GM19238 (cell line): ENCODE measurements at regions not wholly inside any gene's neighbourhood (a gene's known extent, or its start where the extent isn't known, plus 50 kb on each side); places are given as distances from the start of the nearest gene placed in this dataset.
A peak's percentile ranks its signal among the peaks of the same experiment; 100 is the strongest.
"Not testable (repeated sequence)": the region's sequence is repeated elsewhere in the genome, so short reads cannot be mapped to it uniquely, and the experiment has no call there.

ENCODE experiments used
- DNase-seq: peaks from one replicate; pipeline ENCODE4 v3.0.0; 2011; ENCODE audit warnings: low spot score; ENCODE audit not compliant: insufficient read length

GRCh38 chr3:124043023-124043422, 51.1 kb upstream of the ROPN1 start:
- no peak for DNase-seq

DNA sequence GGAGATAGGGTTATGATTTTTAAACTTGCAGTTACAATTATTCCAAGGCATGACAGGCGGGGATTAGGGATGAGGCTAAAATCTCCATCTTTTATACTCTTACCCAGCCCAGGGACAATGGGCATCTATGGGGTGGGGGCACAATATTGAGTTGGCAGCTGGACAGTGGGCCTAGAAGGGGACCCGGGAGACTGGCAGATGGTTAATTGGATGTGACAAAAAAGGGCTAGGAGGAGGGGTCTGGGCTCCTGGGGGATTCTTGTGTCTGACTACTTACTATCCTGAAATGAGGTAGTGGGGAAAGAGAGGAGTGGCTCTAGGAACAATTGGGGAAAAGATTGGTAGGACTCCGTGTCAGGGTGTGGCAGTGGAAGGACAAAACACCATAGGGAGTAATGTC, 53.0 kb upstream of the ROPN1 start:
- no peak for DNase-seq

DNA sequence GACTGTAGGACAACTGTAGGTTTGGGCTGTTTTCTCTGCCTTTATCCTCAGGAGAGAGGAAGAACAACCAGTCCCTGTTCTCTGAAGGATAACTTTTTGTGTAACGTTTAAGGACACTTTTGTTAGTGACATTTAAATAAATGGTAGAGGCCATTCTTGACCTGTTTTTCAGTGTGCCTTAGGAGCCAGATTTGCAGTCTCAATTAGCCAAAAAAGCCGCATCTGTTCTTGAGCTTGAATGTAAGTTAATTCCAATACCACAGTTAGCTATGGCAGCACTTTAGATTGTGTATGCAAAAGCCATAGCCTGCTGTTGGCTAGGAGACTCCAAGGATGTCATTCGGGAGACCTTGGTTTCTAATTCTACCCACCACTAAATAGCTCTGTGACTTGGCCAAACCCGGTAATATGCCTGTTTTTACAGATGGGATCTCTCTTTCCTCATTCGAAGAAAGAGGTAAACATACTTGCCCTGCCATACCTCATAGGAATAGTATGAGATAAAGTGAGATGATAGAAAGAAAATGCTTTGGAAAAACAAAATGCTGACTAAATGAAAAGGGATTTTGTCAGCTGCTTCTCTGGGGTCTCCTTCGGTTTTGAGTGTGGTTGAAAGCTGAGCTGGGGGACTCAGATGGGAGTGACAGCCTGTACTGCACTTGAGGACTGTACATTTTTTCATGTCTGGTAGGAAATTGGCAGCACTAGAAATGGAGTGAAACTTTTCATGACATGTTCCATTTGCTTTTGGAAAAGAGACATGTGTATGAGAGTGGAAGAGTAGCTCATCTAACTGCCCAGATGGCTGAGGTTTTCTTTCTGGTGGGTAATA, 57.3 kb upstream of the ROPN1 start:
- DNase-seq: no peak

DNA sequence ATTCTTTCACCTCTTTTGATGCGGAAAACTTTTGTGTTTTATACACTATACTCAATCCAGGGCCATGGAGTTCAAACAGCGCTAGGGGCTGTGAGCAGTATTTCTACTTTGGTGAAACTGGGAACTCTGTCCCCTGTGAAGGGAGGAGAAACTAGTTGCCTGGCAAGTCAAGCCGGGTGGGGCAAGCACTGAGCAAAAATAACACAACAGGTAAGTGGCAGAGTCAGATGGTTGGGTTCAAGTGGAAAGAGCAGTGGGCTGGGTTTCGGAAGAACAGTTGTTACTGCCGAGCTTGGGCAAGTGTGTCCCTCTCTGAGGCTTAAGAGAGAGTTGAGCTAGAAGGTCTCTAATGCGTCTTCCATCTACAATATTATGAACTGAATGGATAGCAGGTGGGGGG, 59.7 kb upstream of the ROPN1 start:
- no peak for DNase-seq

GRCh38 chr3:124053871-124054270, 61.9 kb upstream of the ROPN1 start:
- DNase-seq: no peak

DNA sequence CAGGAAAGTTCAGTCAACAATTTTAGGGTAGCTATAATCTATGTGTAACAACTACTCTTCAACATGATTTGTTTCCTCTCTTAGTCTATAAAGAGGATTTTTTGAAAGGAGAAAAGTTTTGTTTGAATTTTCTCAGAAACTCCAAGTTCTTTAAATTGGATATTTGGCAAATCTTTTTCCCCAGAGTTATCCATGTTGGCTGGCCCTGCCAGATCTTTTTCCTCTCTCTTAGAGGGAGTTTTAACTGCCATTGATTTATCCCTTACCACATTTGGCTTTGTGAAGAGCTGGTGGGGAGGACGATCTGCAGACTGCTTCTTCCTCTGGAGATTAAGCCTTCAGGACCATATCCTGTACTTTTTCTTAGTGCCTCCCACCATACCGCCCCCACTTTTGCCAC, 64.9 kb upstream of the ROPN1 start:
- DNase-seq: no peak

GRCh38 chr3:124057420-124057819, 65.5 kb upstream of the ROPN1 start:
- no peak for DNase-seq

GRCh38 chr3:124059580-124059979, 67.7 kb upstream of the ROPN1 start:
- DNase-seq: no peak

GRCh38 chr3:124063197-124063909, 71.4 kb upstream of the ROPN1 start:
- DNase-seq: no peak

- DNase-seq: no peak
Observed at GRCh38 chr3:124064050-124064449, 72.1 kb upstream of the ROPN1 start.

- DNase-seq: not testable (repeated sequence)
Observed at GRCh38 chr3:124066543-124066942, 74.6 kb upstream of the ROPN1 start.

- not testable (repeated sequence) for DNase-seq
Observed at GRCh38 chr3:124069706-124070105, 77.8 kb upstream of the ROPN1 start.

- not testable (repeated sequence) for DNase-seq
Observed at GRCh38 chr3:124075090-124075489, 83.2 kb upstream of the ROPN1 start.

DNA sequence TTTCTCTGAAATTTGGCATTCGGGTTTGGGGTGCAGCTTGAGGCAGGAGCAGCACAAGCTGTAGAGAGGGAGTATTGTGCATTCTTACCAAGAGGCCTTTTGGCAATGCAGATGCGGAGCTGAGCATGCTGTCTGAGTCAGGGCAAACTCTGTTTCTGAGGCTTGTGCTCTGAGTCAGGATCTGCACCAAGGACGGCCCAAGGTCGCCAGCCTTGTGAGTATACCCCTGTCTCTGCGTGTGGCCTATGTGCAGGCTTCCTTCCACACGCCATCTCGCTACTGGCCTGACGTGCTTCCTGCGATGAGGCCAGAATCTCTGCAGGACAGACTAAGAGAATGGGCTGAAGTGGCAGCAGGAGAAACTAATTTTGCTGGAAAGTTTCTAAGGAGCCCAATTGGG, 83.8 kb upstream of the ROPN1 start:
- DNase-seq: no peak

GRCh38 chr3:124076235-124076634, 84.3 kb upstream of the ROPN1 start:
- no peak for DNase-seq

- DNase-seq: peak; percentile 9
Observed at GRCh38 chr3:124078953-124079911, 87.3 kb upstream of the ROPN1 start.

DNA sequence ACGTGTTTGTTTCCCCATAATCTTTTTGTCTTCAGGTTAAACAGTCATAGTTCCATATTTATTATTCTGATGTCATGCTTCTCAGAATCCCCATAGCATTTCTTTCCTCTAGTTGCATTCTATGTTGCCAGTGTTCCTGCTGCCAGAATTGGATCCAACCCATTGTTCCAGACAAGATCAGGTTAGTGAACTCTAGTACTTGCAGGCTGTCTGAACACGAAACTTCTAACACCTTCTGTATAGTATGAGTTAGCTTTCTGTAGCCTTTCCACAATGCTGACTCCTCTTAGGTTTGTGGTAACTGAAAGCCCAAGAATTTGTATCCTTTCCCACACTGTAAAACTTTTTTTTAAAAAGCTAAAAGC, 88.0 kb upstream of the ROPN1 start:
- DNase-seq: no peak

DNA sequence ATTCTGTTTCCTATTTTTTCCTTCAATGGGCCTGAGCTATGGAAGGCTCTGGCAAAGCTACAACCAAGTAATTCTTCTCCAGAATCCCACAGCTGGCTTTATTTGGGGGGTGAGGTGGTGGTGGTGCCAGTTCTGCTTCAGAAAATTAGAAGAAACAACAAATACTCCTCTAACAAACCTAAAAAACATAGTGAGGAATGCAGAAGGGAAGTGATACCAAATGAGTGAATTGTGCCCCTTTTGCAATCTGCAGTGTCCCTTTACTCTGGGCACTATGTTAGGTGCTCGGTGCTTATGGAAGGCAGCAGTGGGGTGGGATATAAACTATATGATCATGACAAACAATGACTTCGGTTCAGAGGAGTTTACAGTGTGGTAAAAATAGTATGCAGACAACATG, 90.4 kb upstream of the ROPN1 start:
- no peak for DNase-seq

DNA sequence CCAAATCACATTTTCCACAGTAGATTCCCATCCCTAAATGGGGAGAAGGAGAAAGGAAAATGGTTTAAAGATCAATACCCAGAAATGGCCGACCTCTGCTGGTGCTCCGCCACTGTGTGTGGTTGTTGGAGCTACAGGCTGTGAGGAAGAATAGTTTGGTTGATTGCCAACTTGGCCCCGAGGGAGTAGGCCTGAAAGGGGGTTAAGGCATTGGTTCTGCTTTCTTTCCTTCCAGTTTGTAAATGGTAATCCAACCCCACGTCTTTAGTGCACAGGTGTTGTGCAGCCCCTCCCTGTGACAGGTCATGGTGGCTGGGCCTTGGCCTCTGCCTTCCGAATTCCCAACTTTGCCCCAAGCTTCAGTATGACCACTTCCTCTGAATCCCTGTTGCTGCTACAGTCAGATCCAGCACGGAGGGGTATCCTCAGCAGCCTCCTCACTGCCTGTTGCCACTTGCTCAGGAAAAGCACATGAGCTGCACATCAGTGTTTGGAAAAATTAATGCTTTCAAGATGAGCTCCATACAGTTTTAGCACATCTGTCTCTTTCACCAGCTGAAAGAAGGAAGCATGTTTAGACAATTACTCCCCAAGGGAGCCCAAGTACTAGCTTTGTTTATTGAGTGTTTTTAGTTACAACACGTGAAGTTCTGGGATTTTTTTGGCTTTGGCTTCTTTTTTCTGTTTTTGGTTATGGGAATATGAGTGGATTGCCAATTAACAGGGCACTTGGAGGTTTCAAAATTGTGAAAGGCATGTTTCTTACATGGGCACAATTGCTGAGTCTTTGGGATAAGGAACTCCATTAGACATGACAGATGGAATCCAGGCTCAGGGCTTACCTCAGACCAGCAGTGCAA, 92.3 kb upstream of the ROPN1 start:
- no peak for DNase-seq

DNA sequence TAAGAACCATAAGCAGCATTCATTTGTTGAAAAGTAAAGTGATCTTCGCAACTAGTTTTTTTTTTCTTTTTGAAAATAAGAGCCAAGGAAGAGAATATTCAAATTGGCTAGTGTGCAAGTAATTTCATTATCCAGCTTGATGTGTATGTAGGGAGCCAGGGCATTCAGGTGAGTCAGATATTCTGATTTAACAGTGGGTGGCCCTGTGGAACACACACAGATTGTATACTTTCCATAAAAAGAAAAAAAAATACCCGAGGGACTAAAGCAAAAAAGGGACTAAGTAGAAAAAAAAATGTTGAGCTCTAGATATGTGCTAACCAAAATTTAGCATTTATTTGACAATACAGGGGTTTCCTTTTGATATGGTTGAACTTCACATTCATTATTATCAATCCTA, 96.9 kb upstream of the ROPN1 start:
- DNase-seq: no peak

DNA sequence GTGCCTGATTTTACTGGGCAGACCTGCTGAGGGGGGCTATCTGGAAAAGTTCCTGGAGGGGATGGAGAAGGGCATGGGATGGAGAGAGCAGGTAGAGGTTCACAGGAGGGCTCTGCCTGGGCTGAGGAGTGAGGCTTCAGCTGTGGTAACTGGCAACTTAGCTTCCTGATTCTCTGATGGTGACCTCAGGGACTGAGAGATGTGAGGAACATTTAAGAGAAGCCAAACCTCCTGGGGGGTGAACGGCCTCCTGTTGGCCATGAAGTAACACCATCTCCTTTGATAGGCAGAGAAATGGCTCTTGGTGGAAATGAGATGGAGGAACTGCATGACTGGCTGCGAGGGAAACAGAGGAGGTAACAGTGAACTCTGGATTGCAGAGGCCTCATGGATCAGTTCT, 97.3 kb upstream of the ROPN1 start:
- no peak for DNase-seq
